Activated T-helper 1 cell treated with anti-CD3 and anti-CD28 coated beads, Interleukin-2, amount 50 U/mL, for 16 hours (primary cell): ENCODE measurements at regions not wholly inside any gene's neighbourhood (a gene's known extent, or its start where the extent isn't known, plus 50 kb on each side); places are given as distances from the start of the nearest gene placed in this dataset.
"Not testable (repeated sequence)": the region's sequence is repeated elsewhere in the genome, so short reads cannot be mapped to it uniquely, and the experiment has no call there.

Experiments used
- DNase-seq, 2 donors: peaks; one replicate each; pipeline ENCODE4 v3.0.0-alpha.2; 2020; ENCODE audit warnings: low read depth in 1 of 2, low spot score in 1 of 2

GRCh38 chr2:82075875-82076274 lies 1771.3 kb upstream of the LRRTM1 start:
- DNase-seq: no peak

GRCh38 chr2:82062463-82062862 lies 1757.9 kb upstream of the LRRTM1 start:
- DNase-seq: no peak

GRCh38 chr2:82055846-82056245 lies 1751.3 kb upstream of the LRRTM1 start:
- DNase-seq: no peak

GRCh38 chr2:82043867-82044266 lies 1739.3 kb upstream of the LRRTM1 start:
- no peak for DNase-seq

- no peak for DNase-seq
These were observed 1723.5 kb upstream of the LRRTM1 start for GRCh38 chr2:82027921-82028615.

GRCh38 chr2:82023710-82024109 lies 1719.2 kb upstream of the LRRTM1 start:
- no peak for DNase-seq

- DNase-seq: no peak
These were observed 1709.1 kb upstream of the LRRTM1 start for GRCh38 chr2:82013641-82014040.

- DNase-seq: no peak
These were observed 1702.6 kb upstream of the LRRTM1 start for GRCh38 chr2:82007071-82007664.

GRCh38 chr2:82005889-82006288 lies 1701.3 kb upstream of the LRRTM1 start:
- not testable (repeated sequence) for DNase-seq

GRCh38 chr2:82001614-82002013 lies 1697.1 kb upstream of the LRRTM1 start:
- no peak for DNase-seq

GRCh38 chr2:82000606-82001005 lies 1696.1 kb upstream of the LRRTM1 start:
- no peak for DNase-seq

- no peak for DNase-seq
These were observed 1691.8 kb upstream of the LRRTM1 start for GRCh38 chr2:81996332-81996731.

GRCh38 chr2:81991282-81991681 lies 1686.7 kb upstream of the LRRTM1 start:
- DNase-seq: no peak

GRCh38 chr2:81987370-81987769 lies 1682.8 kb upstream of the LRRTM1 start:
- DNase-seq: no peak

- DNase-seq: no peak
These were observed 1680.6 kb upstream of the LRRTM1 start for GRCh38 chr2:81984969-81985637.

- no peak for DNase-seq
These were observed 1677.0 kb upstream of the LRRTM1 start for GRCh38 chr2:81981585-81981984.

GRCh38 chr2:81979086-81979485 lies 1674.5 kb upstream of the LRRTM1 start:
- no peak for DNase-seq

GRCh38 chr2:81976998-81977397 lies 1672.4 kb upstream of the LRRTM1 start:
- DNase-seq: no peak

- no peak for DNase-seq
These were observed 1669.7 kb upstream of the LRRTM1 start for GRCh38 chr2:81974216-81974615.

- no peak for DNase-seq
These were observed 1638.3 kb upstream of the LRRTM1 start for GRCh38 chr2:81942876-81943275.

- no peak for DNase-seq
These were observed 1637.7 kb upstream of the LRRTM1 start for GRCh38 chr2:81942136-81942680.

- DNase-seq: no peak
These were observed 1635.9 kb upstream of the LRRTM1 start for GRCh38 chr2:81940266-81940955.
